Renal cortex interstitium (tissue), 11 donors: ENCODE measurements at regions not wholly inside any gene's neighbourhood (a gene's known extent, or its start where the extent isn't known, plus 50 kb on each side); places are given as distances from the start of the nearest gene placed in this dataset.
A peak's percentile ranks its signal among the peaks of the same experiment; 100 is the strongest.

Experiments used
- DNase-seq, 11 donors: peaks; one replicate each; pipeline ENCODE4 v3.0.0-alpha.2; 2013; ENCODE audit warnings: low read depth in 9 of 11, low spot score in 4 of 11; ENCODE audit errors: extremely low read depth in 1 of 11

- DNase-seq: peak in 3 of 11 donors; percentile 46 to 54 (median 48)
These were observed 182.8 kb upstream of the BMPER start for GRCh38 chr7:33722383-33723101.

- no peak for DNase-seq
These were observed 181.1 kb upstream of the BMPER start for GRCh38 chr7:33724201-33724600.

- no peak for DNase-seq
These were observed 180.0 kb upstream of the BMPER start for GRCh38 chr7:33725111-33726025.

GRCh38 chr7:33726582-33726981 is 178.8 kb upstream of the BMPER start:
- DNase-seq: no peak

- DNase-seq: no peak
These were observed 178.0 kb upstream of the BMPER start for GRCh38 chr7:33727315-33727714.

- peak in 6 of 11 donors; percentile 44 to 72 (median 58) for DNase-seq
These were observed 176.3 kb upstream of the BMPER start for GRCh38 chr7:33728873-33729551.

- DNase-seq: no peak
These were observed 175.6 kb upstream of the BMPER start for GRCh38 chr7:33729726-33730125.

- no peak for DNase-seq
These were observed 174.4 kb upstream of the BMPER start for GRCh38 chr7:33730958-33731357.

GRCh38 chr7:33731912-33732311 is 173.4 kb upstream of the BMPER start:
- no peak for DNase-seq

- DNase-seq: no peak
These were observed 172.9 kb upstream of the BMPER start for GRCh38 chr7:33732462-33732861.

- peak in 7 of 11 donors; percentile 73 to 88 (median 80) for DNase-seq
These were observed 171.3 kb upstream of the BMPER start for GRCh38 chr7:33733870-33734650.

GRCh38 chr7:33735403-33735802 is 169.9 kb upstream of the BMPER start:
- no peak for DNase-seq

- DNase-seq: no peak
These were observed 168.7 kb upstream of the BMPER start for GRCh38 chr7:33736521-33737221.

GRCh38 chr7:33738260-33738935 is 166.9 kb upstream of the BMPER start:
- no peak for DNase-seq

- DNase-seq: no peak
These were observed 166.1 kb upstream of the BMPER start for GRCh38 chr7:33739286-33739685.

- no peak for DNase-seq
These were observed 162.8 kb upstream of the BMPER start for GRCh38 chr7:33742521-33742920.

- DNase-seq: no peak
These were observed 162.2 kb upstream of the BMPER start for GRCh38 chr7:33742999-33743587.
